Left kidney (tissue), 1 donor: ENCODE measurements at regions not wholly inside any gene's neighbourhood (a gene's known extent, or its start where the extent isn't known, plus 50 kb on each side); places are given as distances from the start of the nearest gene placed in this dataset.
"Not testable (repeated sequence)": the region's sequence is repeated elsewhere in the genome, so short reads cannot be mapped to it uniquely, and the experiment has no call there.

Source experiments
- DNase-seq: peaks from one replicate; pipeline ENCODE4 v3.0.0-alpha.2; 2013

GRCh38 chr20:55530763-55531162, 474.6 kb downstream of the CBLN4 start:
- no peak for DNase-seq

DNA sequence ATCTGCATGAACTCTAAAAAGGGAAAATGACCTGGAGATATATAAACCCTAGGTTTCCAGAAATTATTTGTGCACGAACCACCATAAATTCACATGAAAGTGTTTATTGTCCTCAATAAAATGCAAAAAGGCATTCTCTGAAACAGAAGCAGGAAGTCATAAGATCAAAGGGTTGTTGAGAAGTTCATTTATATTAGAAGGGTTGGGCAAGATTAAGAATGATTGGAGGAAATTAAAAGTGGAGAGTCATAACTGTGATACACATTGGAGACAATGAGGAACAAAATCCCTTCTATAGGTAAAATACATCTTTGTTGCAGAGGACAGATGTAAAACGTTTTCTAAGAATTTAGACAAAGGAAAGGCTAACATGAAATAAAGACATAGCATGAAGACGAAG, 476.8 kb downstream of the CBLN4 start:
- no peak for DNase-seq

GRCh38 chr20:55522296-55522815, 483.0 kb downstream of the CBLN4 start:
- DNase-seq: no peak

- not testable (repeated sequence) for DNase-seq
Measured at GRCh38 chr20:55517584-55517983, 487.7 kb downstream of the CBLN4 start.

DNA sequence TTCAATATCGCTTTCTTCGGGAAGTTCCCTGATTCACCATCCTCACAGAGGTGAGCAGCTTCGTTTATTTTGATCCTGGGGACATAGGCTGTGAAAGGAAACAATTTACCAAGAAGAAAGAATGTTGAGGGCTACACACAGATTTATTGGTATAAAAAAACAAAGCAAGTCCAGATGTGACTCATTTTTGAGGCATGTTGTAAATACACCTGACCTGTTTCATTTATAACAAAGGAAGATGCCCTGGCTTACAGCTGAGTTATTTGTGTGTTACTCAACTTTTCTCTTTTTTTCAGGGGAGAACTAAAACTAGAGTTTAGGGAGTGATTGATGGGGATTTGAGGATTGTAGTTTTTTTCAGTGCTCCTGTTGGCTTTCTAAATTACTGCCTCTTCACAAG, 489.5 kb downstream of the CBLN4 start:
- no peak for DNase-seq

GRCh38 chr20:55514531-55514930, 490.8 kb downstream of the CBLN4 start:
- no peak for DNase-seq

DNA sequence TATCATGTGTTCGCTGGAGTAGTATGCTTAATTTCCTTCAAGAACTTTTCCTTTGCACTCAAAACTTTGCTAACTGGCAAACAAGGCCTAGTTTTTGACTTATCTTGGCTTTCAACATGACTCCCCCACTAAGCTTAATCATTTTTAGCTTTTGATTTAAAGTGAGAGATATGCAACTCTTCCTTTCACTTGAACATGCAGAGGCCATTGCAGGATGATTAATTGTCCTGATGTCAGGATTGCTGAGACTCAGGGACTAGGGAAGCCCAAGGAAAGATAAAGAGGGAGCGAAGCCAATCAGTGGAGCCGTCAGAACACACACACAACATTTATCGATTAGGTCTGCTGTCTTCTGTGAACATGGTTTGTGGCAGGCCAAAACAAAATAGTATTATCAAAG, 491.4 kb downstream of the CBLN4 start:
- DNase-seq: no peak

DNA sequence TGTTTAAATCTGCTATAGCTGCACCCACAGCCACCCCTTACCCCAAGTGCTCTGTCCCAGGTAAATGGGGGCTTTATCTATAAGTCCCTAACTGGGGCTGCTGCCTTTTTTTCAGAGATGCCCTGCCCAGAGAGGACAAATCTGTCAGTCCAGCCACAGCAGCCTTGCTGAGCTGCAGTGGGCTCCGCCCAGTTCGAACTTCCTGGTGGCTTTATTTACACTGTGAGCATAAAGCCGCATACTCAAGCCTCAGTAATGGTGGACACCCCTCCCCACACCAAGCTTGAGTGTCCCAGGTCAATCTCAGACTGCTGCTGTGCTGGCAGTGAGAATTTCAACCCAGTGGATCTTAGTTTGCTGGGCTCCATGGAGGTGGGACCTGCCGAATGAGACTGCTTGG, 505.2 kb downstream of the CBLN4 start:
- no peak for DNase-seq

DNA sequence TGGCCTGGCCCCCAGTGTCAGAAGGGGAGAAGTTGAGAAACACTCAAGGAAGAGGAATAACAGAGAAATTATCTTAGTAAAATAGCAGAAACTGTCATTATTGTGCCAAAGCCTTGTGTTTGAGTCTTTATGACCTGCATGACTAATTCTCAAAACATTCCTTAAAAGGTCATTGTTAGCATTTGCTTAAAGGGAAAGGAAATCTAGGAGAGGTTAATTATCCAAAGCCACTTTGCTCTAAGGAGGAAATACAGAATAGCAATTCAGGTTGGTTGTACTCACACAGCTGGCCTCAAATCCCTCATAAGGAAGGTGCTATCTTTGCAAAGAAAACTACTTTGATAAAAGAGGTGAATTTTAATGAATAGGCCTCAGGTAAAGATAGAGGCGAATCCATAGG, 516.7 kb downstream of the CBLN4 start:
- no peak for DNase-seq

DNA sequence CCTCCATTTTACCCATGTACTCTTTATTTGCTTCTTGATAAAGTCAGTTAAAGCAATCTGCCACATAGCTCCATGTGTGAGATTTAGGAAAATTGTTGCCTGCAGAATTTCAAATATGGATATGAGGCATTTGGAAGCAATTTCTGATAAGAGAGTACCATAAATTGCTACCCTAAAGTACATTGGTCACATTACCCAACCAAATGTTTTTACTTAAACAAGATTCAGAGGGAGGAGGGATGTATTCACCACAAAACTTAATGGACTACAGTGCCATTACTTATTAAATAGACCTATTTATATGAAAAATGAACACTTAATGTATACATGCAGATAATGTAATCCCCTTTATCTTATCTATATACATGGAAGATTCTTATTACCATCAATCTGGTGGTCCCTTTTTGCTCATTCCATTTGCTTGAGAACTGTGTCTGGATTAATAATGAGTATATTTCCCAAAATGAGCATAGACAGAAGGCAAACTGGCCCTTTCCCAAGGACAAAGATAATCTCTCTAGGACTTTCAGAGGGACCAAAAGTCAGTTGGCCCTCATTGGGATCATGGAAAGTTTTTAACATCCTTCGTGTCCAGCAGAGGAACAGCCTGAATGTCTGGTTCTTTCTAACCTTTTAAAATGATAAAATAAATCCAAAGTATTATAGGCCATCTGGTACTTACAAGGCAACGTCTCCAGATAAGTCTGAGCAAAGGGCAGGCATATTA, 526.4 kb downstream of the CBLN4 start:
- no peak for DNase-seq

GRCh38 chr20:55472704-55473103, 532.6 kb downstream of the CBLN4 start:
- no peak for DNase-seq

- DNase-seq: no peak
Measured at GRCh38 chr20:55471052-55472006, 534.0 kb downstream of the CBLN4 start.

DNA sequence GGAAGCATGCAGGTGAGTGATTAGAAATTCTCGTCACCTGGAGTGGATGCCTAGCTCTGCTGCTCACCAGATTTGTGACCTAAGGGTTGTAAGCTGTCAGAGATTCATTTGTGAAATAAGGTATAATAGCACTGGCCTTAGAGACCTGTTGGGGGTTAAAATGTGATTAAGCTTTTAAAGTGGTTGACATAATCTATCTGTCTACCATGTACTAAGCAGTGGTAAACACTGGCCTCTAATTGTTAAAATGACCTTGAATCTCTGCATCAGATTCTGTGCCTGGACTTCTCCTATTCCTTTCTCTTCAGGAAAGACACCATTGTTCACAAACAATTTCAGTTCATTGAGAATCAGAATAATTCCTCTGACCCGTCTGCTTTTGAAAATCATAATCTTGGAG, 536.2 kb downstream of the CBLN4 start:
- no peak for DNase-seq

GRCh38 chr20:55461519-55461918, 543.8 kb downstream of the CBLN4 start:
- DNase-seq: no peak

GRCh38 chr20:55456316-55456940, 548.9 kb downstream of the CBLN4 start:
- DNase-seq: no peak

GRCh38 chr20:55449091-55449490, 556.2 kb downstream of the CBLN4 start:
- peak; percentile 21 for DNase-seq

- DNase-seq: no peak
Measured at GRCh38 chr20:55446301-55446700, 559.0 kb downstream of the CBLN4 start.

DNA sequence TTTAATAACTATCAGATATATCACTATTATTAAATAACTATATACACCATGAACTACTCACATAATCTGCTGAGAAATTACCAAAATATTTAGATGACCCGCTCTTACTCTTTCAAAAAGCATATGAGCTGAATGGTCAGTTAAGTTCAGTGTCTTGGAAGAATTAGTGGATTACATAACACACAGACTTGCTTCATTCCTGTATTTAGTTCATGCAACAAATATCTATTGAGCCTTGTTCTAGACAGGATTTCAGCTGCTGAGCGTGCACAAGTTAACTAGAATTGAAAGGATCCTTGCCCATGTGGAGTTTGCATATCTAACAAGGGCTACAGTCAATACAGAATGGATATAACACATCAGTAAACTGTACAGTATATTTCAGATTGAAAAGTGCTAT, 566.2 kb downstream of the CBLN4 start:
- DNase-seq: no peak

DNA sequence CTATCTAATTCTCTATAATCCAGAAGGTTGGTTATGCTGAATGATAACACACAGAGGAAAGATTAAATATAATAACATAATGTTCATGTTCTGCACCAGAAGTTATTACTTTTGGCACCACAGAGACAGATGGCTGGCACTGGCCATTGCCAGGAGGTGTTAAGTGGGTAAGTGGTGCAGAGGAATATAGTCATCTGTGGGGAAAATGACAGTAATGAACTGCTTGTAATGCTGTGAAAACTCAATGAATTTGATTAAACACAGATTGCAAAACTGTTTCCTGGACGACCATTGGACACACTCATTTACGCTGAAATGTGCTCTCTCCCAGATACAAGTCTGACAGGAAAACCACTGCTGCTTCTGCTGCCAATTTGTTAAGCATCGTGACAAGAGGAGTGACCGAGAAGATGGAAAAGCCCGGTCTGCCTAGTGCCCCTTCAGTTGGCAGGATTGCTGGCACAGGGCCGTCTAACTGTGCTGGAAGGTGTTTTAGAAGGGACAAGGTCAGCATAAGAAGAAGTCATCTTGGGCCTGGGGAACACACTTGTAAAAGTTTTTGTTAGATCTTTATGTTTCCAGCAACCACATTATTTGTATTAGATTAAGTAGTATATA, 567.4 kb downstream of the CBLN4 start:
- no peak for DNase-seq

DNA sequence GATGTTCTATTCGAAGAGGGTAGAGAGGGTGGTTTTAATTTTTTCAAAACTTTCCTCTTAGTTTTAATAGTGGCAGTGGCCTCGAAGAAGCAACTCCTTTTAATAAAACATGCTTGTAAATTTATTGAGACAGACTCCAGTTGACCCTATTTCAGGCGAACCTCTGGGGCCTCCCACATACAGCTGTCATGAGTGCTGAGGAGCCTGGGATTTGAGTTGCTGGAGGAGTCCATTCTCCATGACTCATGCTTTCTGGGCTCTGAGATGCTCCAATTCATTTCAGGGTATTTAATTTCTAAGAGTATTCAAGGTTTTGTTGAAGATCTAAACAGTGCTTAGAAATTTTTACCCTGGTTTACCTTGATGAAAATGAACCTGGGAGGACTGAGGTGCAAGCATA, 580.4 kb downstream of the CBLN4 start:
- DNase-seq: no peak

GRCh38 chr20:55424476-55424875, 580.8 kb downstream of the CBLN4 start:
- no peak for DNase-seq

GRCh38 chr20:55417836-55418235, 587.5 kb downstream of the CBLN4 start:
- DNase-seq: peak; percentile 64
